GM12878 (cell line): ENCODE measurements at regions not wholly inside any gene's neighbourhood (a gene's known extent, or its start where the extent isn't known, plus 50 kb on each side); places are given as distances from the start of the nearest gene placed in this dataset.

ENCODE experiments used
- ATAC-seq: fragments of 200-7000 bp; cut with Tn5 transposase; 3 replicates; pipeline ENCODE4 v1.9.1; 2020; ENCODE audit warnings: mild to moderate bottlenecking, moderate library complexity
- BruUV-seq: library from RNA; stranded (reverse); fragments of 400-500 nt; replicated peaks from 2 replicates; lab custom pipeline; 2021; lab: Mats Ljungman, UMichigan
- CTCF ChIA-PET: fragments of 300-600 bp; sonication (Branson Sonifier 250); formaldehyde crosslinking; extraction: SDS; loops from one replicate; lab custom pipeline; 2021; ENCODE audit warnings: inconsistent platforms; lab: Yijun Ruan, JAX
- POLR2A ChIA-PET: fragments of 350-600 bp; formaldehyde crosslinking; extraction: SDS; loops from one replicate; lab custom pipeline; 2021; ENCODE audit warnings: inconsistent platforms; lab: Charles Lee
- RAD21 ChIA-PET: fragments of 300-600 bp; sonication (Branson Sonifier 250); formaldehyde crosslinking; loops from one replicate; lab custom pipeline; 2023; ENCODE audit warnings: antibody characterized with exemption; ENCODE audit not compliant: unreplicated experiment; lab: Charles Lee
- SMC1A ChIA-PET: fragments of 300-600 bp; sonication (Branson Sonifier 250); formaldehyde crosslinking; loops from one replicate; lab custom pipeline; 2023; ENCODE audit not compliant: unreplicated experiment, uncharacterized antibody; lab: Charles Lee
- DNase-seq: peaks from one replicate; pipeline ENCODE4 v3.0.0-alpha.2; 2011; ENCODE audit warnings: low read depth, low spot score
- FAIRE-seq: peaks from 3 replicates; lab custom pipeline; 2011; peaks lifted over from hg19 to GRCh38; lab: Jason Lieb, UNC
- H2AFZ ChIP-seq: 2 replicates; pipeline ENCODE4 v1.6.0; 2011; ENCODE audit warnings: low read depth, low read length, control low read depth; ENCODE audit not compliant: control insufficient read depth
- H3K27ac ChIP-seq: 2 replicates; pipeline ENCODE4 v1.5.1; 2011; ENCODE audit warnings: control low read depth; ENCODE audit not compliant: control insufficient read depth, insufficient read depth
- H3K27me3 ChIP-seq, 2 experiments: replicated peaks in 1 of 2; 2 replicates each; pipeline versions ENCODE4 v1.6.0 to v1.6.1; 2011; ENCODE audit warnings: low read length in 1 of 2; ENCODE audit not compliant: control insufficient read depth in 2 of 2, insufficient read depth in 2 of 2
- H3K36me3 ChIP-seq, 2 experiments: 2 replicates each; pipeline ENCODE4 v1.5.1; 2011; ENCODE audit warnings: low read length in 1 of 2; ENCODE audit not compliant: control insufficient read depth in 2 of 2, insufficient read depth in 2 of 2
- H3K4me1 ChIP-seq: 2 replicates; pipeline ENCODE4 v1.6.1; 2011; ENCODE audit warnings: mild to moderate bottlenecking, low read length, moderate library complexity, mixed read lengths; ENCODE audit not compliant: control insufficient read depth, insufficient read depth
- H3K4me2 ChIP-seq: 2 replicates; pipeline ENCODE4 v1.6.0; 2011; ENCODE audit warnings: control low read depth; ENCODE audit not compliant: control insufficient read depth, insufficient read depth
- H3K4me3 ChIP-seq: fragments of 200-600 bp; sonication (generic); 2 replicates; pipeline ENCODE4 v1.5.1; 2016
- H3K79me2 ChIP-seq: 2 replicates; pipeline ENCODE4 v1.6.0; 2011; ENCODE audit warnings: low read length; ENCODE audit not compliant: control insufficient read depth, insufficient read depth
- H3K9ac ChIP-seq: 2 replicates; pipeline ENCODE4 v1.8.0; 2011; ENCODE audit warnings: low read length, control low read depth, mixed read lengths; ENCODE audit not compliant: control insufficient read depth, insufficient read depth
- H3K9me3 ChIP-seq: replicated peaks from 3 replicates; pipeline ENCODE4 v1.5.1; 2011; ENCODE audit warnings: mild to moderate bottlenecking, low read length; ENCODE audit not compliant: control insufficient read depth, insufficient read depth
- H4K20me1 ChIP-seq: 2 replicates; pipeline ENCODE4 v1.6.0; 2011; ENCODE audit not compliant: control insufficient read depth, insufficient read depth
- BRCA1 ChIP-seq: IDR thresholded peaks from 2 replicates; pipeline ENCODE4 v1.6.1; 2011; ENCODE audit warnings: low read depth, low read length, improper control_type of control experiment
- CREB1 ChIP-seq: IDR thresholded peaks from 2 replicates; pipeline ENCODE4 v1.6.1; 2012; ENCODE audit warnings: low read depth, mild to moderate bottlenecking, inconsistent platforms
- CREM ChIP-seq: IDR thresholded peaks from 2 replicates; pipeline ENCODE4 v1.6.1; 2014; ENCODE audit warnings: antibody characterized with exemption, low read depth
- EGR1 ChIP-seq, 2 experiments: IDR thresholded peaks; 1 replicate in 1 of 2; 2 replicates in 1 of 2; pipeline ENCODE4 v1.6.1; 2011 to 2012; ENCODE audit warnings: low read depth in 2 of 2, low read length in 2 of 2, borderline replicate concordance in 1 of 2, mild to moderate bottlenecking in 1 of 2, moderate library complexity in 1 of 2
- EP300 ChIP-seq, 2 experiments: fragments of 150-350 bp in 1 of 2; IDR thresholded peaks; 2 replicates each; pipeline ENCODE4 v1.6.1; 2011 to 2012; ENCODE audit warnings: low read depth in 2 of 2, low read length in 2 of 2, borderline replicate concordance in 1 of 2, improper control_type of control experiment in 1 of 2, inconsistent platforms in 1 of 2; ENCODE audit not compliant: control insufficient read depth in 1 of 2
- IRF4 ChIP-seq: IDR thresholded peaks from 2 replicates; pipeline ENCODE4 v1.6.1; 2011; ENCODE audit warnings: low read depth, low read length
- MYB ChIP-seq: fragments of 150-350 bp; IDR thresholded peaks from 2 replicates; pipeline ENCODE4 v1.6.1; 2014; ENCODE audit warnings: mild to moderate bottlenecking, low read depth, low read length, borderline replicate concordance
- NR2C1 ChIP-seq: fragments of 450-650 bp; IDR thresholded peaks from 2 replicates; pipeline ENCODE4 v1.6.1; 2017; ENCODE audit warnings: antibody characterized with exemption, mild to moderate bottlenecking, moderate library complexity
- SMAD5 ChIP-seq: IDR thresholded peaks from 2 replicates; pipeline ENCODE4 v1.6.1; 2016; ENCODE audit warnings: antibody characterized with exemption, low read depth
- SMARCA5 ChIP-seq: fragments of 450-650 bp; IDR thresholded peaks from 2 replicates; pipeline ENCODE4 v1.6.1; 2017; ENCODE audit warnings: mild to moderate bottlenecking
- SMC3 ChIP-seq: IDR thresholded peaks from 2 replicates; pipeline ENCODE4 v1.6.1; 2011; ENCODE audit warnings: low read length, improper control_type of control experiment, borderline replicate concordance
- ZBED1 ChIP-seq: IDR thresholded peaks from 2 replicates; pipeline ENCODE4 v1.6.1; 2016; ENCODE audit warnings: borderline replicate concordance
- WGBS: methylation state at CpG from one replicate; pipeline ENCODE4 v1.1.6; 2016; ENCODE audit warnings: low lambda C conversion rate; ENCODE audit not compliant: insufficient replicate concordance, insufficient coverage; ENCODE audit errors: missing lambda C conversion rate; 5-methylcytosine and 5-hydroxymethylcytosine counted together
- in situ Hi-C: fragments of 300-500 bp; cut with MboI; formaldehyde crosslinking; loops from 9 replicates; pipeline ENCODE4 v1.14.3; 2018; ENCODE audit warnings: mixed read lengths
- intact Hi-C: fragments of 100-400 bp; cut with micrococcal nuclease; formaldehyde crosslinking; loops from one replicate; pipeline ENCODE4 v1.14.2; 2022; ENCODE audit not compliant: unreplicated experiment
- TF ChIP-seq, protein P1 (sequence below): IDR thresholded peaks from 2 replicates; pipeline ENCODE4 v1.6.1; 2012; ENCODE audit warnings: improper control_type of control experiment, low read depth, low read length; ENCODE audit not compliant: insufficient replicate concordance
- TF ChIP-seq, protein P2 (sequence below): fragments of 450-650 bp; IDR thresholded peaks from 2 replicates; pipeline ENCODE4 v1.6.1; 2016; ENCODE audit warnings: mild to moderate bottlenecking
- TF ChIP-seq, protein P3 (sequence below): fragments of 450-650 bp; IDR thresholded peaks from 2 replicates; pipeline ENCODE4 v1.6.1; 2018; ENCODE audit warnings: borderline replicate concordance, mild to moderate bottlenecking; ENCODE audit not compliant: partially characterized antibody

DNA sequence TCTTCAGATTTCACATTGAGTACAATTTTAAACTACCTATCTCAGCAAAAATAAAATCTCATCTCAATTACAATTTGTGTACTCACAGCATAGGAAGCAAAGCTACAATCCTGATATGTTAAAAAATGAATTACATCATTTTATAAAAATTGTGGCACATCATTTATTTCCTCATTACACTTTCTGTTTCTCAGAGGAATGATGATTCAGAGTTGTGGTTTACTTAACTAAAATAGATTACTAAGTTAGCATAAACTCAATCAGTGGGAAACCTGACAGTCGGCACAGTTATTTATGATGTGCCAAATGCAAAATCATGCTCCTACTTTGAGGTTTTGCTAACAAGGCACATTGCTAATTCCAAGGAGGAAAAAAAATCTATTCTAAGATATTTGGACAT, 325.0 kb downstream of the FBXO8 start:
- ChIA-PET SMC1A (no interaction called here), RAD21 (no interaction called here), POLR2A (no interaction called here), CTCF (no interaction called here)
- WGBS, result 0% methylated on average over 1 of the region's 1 CpG
- no peaks in the 10 kb centered on the region for H3K4me1 ChIP-seq
- no peaks in the 10 kb centered on the region for H3K79me2 ChIP-seq
- H3K36me3 ChIP-seq, result no peaks in the 10 kb centered on the region
- no peaks in the 10 kb centered on the region for H3K9me3 ChIP-seq
- no peaks in the 10 kb centered on the region for H4K20me1 ChIP-seq
- no peak overlapping the region for H2AFZ ChIP-seq
- H3K27ac ChIP-seq, result no peak overlapping the region
- no peak overlapping the region for H3K9ac ChIP-seq
- in situ Hi-C loops (no loop called here), intact Hi-C loops (no loop called here)
- no TSS peak for BruUV-seq
- FAIRE-seq (no peak), DNase-seq (no peak), ATAC-seq (no peak)
- H3K4me3 ChIP-seq, result no peak overlapping the region
- no peaks in the 10 kb centered on the region for H3K27me3 ChIP-seq
- H3K4me2 ChIP-seq, result no peak overlapping the region
- TF ChIP-seq MYB, result no peak
- no peak for TF ChIP-seq ZBED1
- TF ChIP-seq SMAD5, result no peak
- TF ChIP-seq, protein P1, sequence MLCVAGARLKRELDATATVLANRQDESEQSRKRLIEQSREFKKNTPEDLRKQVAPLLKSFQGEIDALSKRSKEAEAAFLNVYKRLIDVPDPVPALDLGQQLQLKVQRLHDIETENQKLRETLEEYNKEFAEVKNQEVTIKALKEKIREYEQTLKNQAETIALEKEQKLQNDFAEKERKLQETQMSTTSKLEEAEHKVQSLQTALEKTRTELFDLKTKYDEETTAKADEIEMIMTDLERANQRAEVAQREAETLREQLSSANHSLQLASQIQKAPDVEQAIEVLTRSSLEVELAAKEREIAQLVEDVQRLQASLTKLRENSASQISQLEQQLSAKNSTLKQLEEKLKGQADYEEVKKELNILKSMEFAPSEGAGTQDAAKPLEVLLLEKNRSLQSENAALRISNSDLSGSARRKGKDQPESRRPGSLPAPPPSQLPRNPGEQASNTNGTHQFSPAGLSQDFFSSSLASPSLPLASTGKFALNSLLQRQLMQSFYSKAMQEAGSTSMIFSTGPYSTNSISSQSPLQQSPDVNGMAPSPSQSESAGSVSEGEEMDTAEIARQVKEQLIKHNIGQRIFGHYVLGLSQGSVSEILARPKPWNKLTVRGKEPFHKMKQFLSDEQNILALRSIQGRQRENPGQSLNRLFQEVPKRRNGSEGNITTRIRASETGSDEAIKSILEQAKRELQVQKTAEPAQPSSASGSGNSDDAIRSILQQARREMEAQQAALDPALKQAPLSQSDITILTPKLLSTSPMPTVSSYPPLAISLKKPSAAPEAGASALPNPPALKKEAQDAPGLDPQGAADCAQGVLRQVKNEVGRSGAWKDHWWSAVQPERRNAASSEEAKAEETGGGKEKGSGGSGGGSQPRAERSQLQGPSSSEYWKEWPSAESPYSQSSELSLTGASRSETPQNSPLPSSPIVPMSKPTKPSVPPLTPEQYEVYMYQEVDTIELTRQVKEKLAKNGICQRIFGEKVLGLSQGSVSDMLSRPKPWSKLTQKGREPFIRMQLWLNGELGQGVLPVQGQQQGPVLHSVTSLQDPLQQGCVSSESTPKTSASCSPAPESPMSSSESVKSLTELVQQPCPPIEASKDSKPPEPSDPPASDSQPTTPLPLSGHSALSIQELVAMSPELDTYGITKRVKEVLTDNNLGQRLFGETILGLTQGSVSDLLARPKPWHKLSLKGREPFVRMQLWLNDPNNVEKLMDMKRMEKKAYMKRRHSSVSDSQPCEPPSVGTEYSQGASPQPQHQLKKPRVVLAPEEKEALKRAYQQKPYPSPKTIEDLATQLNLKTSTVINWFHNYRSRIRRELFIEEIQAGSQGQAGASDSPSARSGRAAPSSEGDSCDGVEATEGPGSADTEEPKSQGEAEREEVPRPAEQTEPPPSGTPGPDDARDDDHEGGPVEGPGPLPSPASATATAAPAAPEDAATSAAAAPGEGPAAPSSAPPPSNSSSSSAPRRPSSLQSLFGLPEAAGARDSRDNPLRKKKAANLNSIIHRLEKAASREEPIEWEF, result no peak
- TF ChIP-seq EGR1 (IDR thresholded peaks at IDR 0.05; ENCODE audit: borderline replicate concordance in 1 of 2, low read depth in 2 of 2, low read length in 2 of 2), result no peak
- no peak for TF ChIP-seq CREB1
- TF ChIP-seq NR2C1, result no peak
- TF ChIP-seq EP300 (IDR thresholded peaks at IDR 0.05; ENCODE audit: borderline replicate concordance in 1 of 2, control insufficient read depth in 1 of 2, low read depth in 2 of 2, low read length in 2 of 2), result no peak
- no peak for TF ChIP-seq SMARCA5
- TF ChIP-seq SMC3, result no peak
- no peak for TF ChIP-seq IRF4
- TF ChIP-seq, protein P2, sequence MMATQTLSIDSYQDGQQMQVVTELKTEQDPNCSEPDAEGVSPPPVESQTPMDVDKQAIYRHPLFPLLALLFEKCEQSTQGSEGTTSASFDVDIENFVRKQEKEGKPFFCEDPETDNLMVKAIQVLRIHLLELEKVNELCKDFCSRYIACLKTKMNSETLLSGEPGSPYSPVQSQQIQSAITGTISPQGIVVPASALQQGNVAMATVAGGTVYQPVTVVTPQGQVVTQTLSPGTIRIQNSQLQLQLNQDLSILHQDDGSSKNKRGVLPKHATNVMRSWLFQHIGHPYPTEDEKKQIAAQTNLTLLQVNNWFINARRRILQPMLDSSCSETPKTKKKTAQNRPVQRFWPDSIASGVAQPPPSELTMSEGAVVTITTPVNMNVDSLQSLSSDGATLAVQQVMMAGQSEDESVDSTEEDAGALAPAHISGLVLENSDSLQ, result no peak
- TF ChIP-seq CREM, result no peak
- no peak for TF ChIP-seq BRCA1
- TF ChIP-seq, protein P3, sequence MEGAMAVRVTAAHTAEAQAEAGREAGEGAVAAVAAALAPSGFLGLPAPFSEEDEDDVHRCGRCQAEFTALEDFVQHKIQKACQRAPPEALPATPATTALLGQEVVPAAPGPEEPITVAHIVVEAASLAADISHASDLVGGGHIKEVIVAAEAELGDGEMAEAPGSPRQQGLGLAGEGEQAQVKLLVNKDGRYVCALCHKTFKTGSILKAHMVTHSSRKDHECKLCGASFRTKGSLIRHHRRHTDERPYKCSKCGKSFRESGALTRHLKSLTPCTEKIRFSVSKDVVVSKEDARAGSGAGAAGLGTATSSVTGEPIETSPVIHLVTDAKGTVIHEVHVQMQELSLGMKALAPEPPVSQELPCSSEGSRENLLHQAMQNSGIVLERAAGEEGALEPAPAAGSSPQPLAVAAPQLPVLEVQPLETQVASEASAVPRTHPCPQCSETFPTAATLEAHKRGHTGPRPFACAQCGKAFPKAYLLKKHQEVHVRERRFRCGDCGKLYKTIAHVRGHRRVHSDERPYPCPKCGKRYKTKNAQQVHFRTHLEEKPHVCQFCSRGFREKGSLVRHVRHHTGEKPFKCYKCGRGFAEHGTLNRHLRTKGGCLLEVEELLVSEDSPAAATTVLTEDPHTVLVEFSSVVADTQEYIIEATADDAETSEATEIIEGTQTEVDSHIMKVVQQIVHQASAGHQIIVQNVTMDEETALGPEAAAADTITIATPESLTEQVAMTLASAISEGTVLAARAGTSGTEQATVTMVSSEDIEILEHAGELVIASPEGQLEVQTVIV, result no peak
